K562 (cell line): ENCODE measurements at regions not wholly inside any gene's neighbourhood (a gene's known extent, or its start where the extent isn't known, plus 50 kb on each side); places are given as distances from the start of the nearest gene placed in this dataset.

Source experiments
- CHD1 ChIP-seq: fragments of 200-600 bp; sonication (generic); IDR thresholded peaks from one replicate; pipeline ENCODE4 v1.6.1; 2012; ENCODE audit warnings: mild to moderate bottlenecking, moderate library complexity, low read length, inconsistent platforms
- EWSR1 ChIP-seq: fragments of 450-650 bp; IDR thresholded peaks from 2 replicates; pipeline ENCODE4 v1.6.1; 2018; ENCODE audit warnings: borderline replicate concordance, mild to moderate bottlenecking, low read depth, moderate library complexity; ENCODE audit not compliant: partially characterized antibody
- GTF2A2 ChIP-seq: IDR thresholded peaks from 2 replicates; pipeline ENCODE4 v1.6.1; 2016; ENCODE audit warnings: mild to moderate bottlenecking, missing genetic modification characterization, missing compliant biosample characterization
- HDAC8 ChIP-seq: fragments of 450-650 bp; IDR thresholded peaks from 2 replicates; pipeline ENCODE4 v1.6.1; 2016; ENCODE audit warnings: mild to moderate bottlenecking, missing genetic modification characterization, moderate library complexity, missing compliant biosample characterization
- KDM1A ChIP-seq, 2 experiments: fragments of 450-650 bp; IDR thresholded peaks; 2 replicates each; pipeline ENCODE4 v1.6.1; 2016; ENCODE audit warnings: mild to moderate bottlenecking in 2 of 2
- L3MBTL2 ChIP-seq: fragments of 450-650 bp; IDR thresholded peaks from 2 replicates; pipeline ENCODE4 v1.6.1; 2016; ENCODE audit warnings: mild to moderate bottlenecking, moderate library complexity
- MEIS2 ChIP-seq: fragments of 450-650 bp; IDR thresholded peaks from 2 replicates; pipeline ENCODE4 v1.6.1; 2014; ENCODE audit warnings: mild to moderate bottlenecking; ENCODE audit not compliant: partially characterized antibody
- NFIX ChIP-seq: fragments of 250-450 bp; sonication (Bioruptor Pico); IDR thresholded peaks from 2 replicates; pipeline ENCODE4 v1.4.0; 2020; ENCODE audit warnings: low read depth, mild to moderate bottlenecking, moderate library complexity
- PHTF2 ChIP-seq: fragments of 250-450 bp; sonication (Bioruptor Pico); IDR thresholded peaks from 2 replicates; pipeline ENCODE4 v1.5.0; 2021; ENCODE audit warnings: mild to moderate bottlenecking
- PML ChIP-seq: IDR thresholded peaks from 2 replicates; pipeline ENCODE4 v1.6.1; 2012; ENCODE audit warnings: low read length, inconsistent platforms
- ZBTB17 ChIP-seq: fragments of 450-650 bp; formaldehyde crosslinking; IDR thresholded peaks from 2 replicates; pipeline ENCODE4 v1.4.0; 2020; ENCODE audit warnings: mild to moderate bottlenecking
- ZNF165 ChIP-seq: fragments of 250-450 bp; sonication (Bioruptor Pico); IDR thresholded peaks from 2 replicates; pipeline ENCODE4 v1.4.0; 2020; ENCODE audit warnings: borderline replicate concordance
- ZNF311 ChIP-seq: fragments of 250-450 bp; sonication (Bioruptor Pico); IDR thresholded peaks from 2 replicates; pipeline ENCODE4 v1.4.0; 2020; ENCODE audit warnings: mild to moderate bottlenecking, moderate library complexity
- TF ChIP-seq, protein P1 (sequence below): sonication (generic); formaldehyde crosslinking; IDR thresholded peaks from 2 replicates; pipeline ENCODE4 v1.8.1; 2023; ENCODE audit warnings: mild to moderate bottlenecking, missing genetic modification reagents
- TF ChIP-seq, protein P2 (sequence below): sonication (generic); formaldehyde crosslinking; IDR thresholded peaks from 2 replicates; pipeline ENCODE4 v1.8.0; 2022; ENCODE audit warnings: missing genetic modification reagents, mild to moderate bottlenecking, borderline replicate concordance
- TF ChIP-seq, protein P3 (sequence below), 2 experiments: fragments of 450-650 bp; IDR thresholded peaks; 2 replicates each; pipeline ENCODE4 v1.6.1; 2016; ENCODE audit warnings: mild to moderate bottlenecking in 2 of 2, borderline replicate concordance in 1 of 2, low read depth in 1 of 2, moderate library complexity in 1 of 2

DNA sequence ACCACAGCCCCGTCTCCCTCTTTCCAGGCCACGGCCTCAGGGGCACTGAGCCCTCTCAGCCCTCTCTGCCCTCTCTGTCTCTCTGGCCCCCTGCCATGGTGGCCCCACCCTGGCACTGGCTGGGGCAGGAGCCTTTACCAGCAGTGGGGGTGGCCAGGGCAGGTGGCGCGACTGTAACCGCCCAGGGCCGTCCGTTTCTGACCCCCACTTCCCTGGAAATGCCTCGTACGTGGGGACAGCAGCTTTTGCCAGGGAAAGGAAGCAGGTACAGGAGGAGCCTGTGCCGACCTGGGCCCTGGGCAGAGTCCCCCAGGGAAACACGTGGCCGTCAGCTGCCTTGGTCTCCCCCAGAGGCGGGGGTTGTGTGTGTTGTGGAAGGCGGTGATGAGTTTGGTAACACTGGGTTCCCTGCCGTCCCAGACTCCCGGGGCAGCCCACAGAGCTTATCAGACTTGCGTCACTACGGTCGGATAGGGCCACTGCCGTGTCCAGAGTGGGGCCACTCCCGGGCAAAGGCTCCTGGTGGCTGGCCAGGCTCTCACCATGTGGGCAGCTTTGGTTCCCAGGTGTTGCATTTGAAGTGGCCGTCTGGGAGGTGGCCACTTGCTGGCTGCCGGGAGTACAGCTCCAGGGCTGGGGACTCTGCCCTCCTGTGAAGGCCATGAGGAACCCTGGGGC, 249.3 kb upstream of the CIBAR2 start (continued):
- TF ChIP-seq, protein P1, sequence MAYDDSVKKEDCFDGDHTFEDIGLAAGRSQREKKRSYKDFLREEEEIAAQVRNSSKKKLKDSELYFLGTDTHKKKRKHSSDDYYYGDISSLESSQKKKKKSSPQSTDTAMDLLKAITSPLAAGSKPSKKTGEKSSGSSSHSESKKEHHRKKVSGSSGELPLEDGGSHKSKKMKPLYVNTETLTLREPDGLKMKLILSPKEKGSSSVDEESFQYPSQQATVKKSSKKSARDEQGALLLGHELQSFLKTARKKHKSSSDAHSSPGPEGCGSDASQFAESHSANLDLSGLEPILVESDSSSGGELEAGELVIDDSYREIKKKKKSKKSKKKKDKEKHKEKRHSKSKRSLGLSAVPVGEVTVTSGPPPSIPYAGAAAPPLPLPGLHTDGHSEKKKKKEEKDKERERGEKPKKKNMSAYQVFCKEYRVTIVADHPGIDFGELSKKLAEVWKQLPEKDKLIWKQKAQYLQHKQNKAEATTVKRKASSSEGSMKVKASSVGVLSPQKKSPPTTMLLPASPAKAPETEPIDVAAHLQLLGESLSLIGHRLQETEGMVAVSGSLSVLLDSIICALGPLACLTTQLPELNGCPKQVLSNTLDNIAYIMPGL (CRISPR knock-in tag): no peak
- TF ChIP-seq EWSR1 (no peak), PML (no peak), GTF2A2 (no peak), ZBTB17 (CRISPR knock-in tag) (0 out of 2 replicates have a peak, but pooled peaks have one; percentile 29), KDM1A (IDR thresholded peaks at IDR 0.05) (no peak), ZNF311 (CRISPR knock-in tag) (no peak), PHTF2 (CRISPR knock-in tag) (no peak), CHD1 (no peak), HDAC8 (peak; percentile 69; the same call in 1 of the 2 replicates), MEIS2 (no peak), L3MBTL2 (0 out of 2 replicates have a peak, but pooled peaks have one; percentile 36), ZNF165 (no peak), NFIX (no peak)
- TF ChIP-seq, protein P2, sequence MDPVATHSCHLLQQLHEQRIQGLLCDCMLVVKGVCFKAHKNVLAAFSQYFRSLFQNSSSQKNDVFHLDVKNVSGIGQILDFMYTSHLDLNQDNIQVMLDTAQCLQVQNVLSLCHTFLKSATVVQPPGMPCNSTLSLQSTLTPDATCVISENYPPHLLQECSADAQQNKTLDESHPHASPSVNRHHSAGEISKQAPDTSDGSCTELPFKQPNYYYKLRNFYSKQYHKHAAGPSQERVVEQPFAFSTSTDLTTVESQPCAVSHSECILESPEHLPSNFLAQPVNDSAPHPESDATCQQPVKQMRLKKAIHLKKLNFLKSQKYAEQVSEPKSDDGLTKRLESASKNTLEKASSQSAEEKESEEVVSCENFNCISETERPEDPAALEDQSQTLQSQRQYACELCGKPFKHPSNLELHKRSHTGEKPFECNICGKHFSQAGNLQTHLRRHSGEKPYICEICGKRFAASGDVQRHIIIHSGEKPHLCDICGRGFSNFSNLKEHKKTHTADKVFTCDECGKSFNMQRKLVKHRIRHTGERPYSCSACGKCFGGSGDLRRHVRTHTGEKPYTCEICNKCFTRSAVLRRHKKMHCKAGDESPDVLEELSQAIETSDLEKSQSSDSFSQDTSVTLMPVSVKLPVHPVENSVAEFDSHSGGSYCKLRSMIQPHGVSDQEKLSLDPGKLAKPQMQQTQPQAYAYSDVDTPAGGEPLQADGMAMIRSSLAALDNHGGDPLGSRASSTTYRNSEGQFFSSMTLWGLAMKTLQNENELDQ: no peak
- TF ChIP-seq, protein P3, sequence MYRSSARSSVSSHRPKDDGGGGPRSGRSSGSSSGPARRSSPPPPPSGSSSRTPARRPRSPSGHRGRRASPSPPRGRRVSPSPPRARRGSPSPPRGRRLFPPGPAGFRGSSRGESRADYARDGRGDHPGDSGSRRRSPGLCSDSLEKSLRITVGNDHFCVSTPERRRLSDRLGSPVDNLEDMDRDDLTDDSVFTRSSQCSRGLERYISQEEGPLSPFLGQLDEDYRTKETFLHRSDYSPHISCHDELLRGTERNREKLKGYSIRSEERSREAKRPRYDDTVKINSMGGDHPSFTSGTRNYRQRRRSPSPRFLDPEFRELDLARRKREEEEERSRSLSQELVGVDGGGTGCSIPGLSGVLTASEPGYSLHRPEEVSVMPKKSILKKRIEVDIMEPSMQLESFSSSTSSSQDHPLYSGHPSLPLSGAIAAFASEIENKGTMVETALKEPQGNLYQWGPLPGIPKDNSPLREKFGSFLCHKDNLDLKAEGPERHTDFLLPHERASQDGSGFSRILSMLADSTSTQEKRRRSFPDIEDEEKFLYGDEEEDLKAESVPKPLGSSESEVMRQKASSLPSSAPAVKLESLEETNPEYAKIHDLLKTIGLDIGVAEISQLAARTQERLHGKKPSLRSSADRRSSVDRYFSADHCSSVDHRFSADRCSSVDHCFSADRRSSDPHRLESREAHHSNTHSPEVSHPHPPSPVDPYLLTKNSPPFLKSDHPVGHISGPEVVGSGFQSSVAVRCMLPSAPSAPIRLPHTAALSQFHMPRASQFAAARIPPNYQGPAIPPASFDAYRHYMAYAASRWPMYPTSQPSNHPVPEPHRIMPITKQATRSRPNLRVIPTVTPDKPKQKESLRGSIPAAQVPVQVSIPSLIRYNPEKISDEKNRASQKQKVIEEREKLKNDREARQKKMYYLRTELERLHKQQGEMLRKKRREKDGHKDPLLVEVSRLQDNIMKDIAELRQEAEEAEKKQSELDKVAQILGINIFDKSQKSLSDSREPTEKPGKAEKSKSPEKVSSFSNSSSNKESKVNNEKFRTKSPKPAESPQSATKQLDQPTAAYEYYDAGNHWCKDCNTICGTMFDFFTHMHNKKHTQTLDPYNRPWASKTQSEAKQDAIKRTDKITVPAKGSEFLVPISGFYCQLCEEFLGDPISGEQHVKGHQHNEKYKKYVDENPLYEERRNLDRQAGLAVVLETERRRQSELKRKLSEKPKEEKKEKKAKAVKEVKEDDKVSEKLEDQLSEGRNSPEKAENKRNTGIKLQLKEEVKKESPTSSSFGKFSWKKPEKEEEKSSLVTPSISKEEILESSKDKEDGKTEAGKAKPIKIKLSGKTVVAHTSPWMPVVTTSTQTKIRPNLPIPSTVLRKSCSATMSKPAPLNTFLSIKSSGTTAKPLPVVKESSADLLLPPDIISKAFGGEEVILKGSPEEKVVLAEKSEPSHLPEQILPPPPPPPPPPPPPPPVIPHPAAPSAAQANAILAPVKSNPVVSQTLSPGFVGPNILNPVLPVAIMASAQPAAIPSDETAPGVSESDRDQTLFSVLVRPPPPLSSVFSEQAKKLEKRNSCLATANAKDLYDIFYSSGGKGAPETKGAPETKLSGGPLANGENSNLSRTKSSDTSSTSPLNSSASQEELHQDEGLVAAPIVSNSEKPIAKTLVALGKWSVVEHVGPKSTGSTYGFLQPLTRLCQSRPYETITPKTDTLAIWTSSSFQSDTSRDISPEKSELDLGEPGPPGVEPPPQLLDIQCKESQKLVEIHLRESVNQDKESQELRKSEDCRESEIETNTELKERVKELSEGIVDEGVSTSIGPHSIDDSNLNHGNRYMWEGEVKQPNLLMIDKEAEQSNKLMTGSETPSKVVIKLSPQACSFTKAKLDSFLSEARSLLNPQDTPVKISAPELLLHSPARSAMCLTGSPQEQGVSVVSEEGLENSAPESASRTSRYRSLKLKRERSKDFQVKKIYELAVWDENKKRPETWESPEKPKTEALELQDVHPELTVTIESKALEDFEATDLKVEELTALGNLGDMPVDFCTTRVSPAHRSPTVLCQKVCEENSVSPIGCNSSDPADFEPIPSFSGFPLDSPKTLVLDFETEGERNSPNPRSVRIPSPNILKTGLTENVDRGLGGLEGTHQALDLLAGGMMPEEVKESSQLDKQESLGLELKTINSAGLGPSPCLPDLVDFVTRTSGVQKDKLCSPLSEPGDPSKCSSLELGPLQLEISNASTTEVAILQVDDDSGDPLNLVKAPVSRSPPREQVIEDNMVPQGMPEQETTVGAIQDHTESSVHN (IDR thresholded peaks at IDR 0.05; ENCODE audit: borderline replicate concordance in 1 of 2, low read depth in 1 of 2): no peak
